Choroid plexus epithelial cell (primary cell): ENCODE measurements at regions not wholly inside any gene's neighbourhood (a gene's known extent, or its start where the extent isn't known, plus 50 kb on each side); places are given as distances from the start of the nearest gene placed in this dataset.

Experiments used
- DNase-seq: peaks from one replicate; pipeline ENCODE4 v3.0.0-alpha.2; 2010; ENCODE audit warnings: low read depth
- H3K4me3 ChIP-seq: 2 replicates; pipeline ENCODE4 v1.5.1; 2011; ENCODE audit warnings: low read depth, mild to moderate bottlenecking, control low read depth, low read length, moderate library complexity
- CTCF ChIP-seq: conservative IDR thresholded peaks from 2 replicates; pipeline ENCODE4 v1.5.1; 2011; ENCODE audit warnings: low read depth, mild to moderate bottlenecking, control low read depth, inconsistent platforms, low read length, moderate library complexity

GRCh38 chr1:55636696-55637095, 421.5 kb upstream of the USP24 start:
- DNase-seq = no peak
- no peak overlapping the region for H3K4me3 ChIP-seq
- no peak for TF ChIP-seq CTCF

GRCh38 chr1:55635856-55636255, 420.7 kb upstream of the USP24 start:
- DNase-seq = peak; percentile 44
- no peak for TF ChIP-seq CTCF
- no peak overlapping the region for H3K4me3 ChIP-seq

GRCh38 chr1:55634516-55634915, 419.4 kb upstream of the USP24 start:
- TF ChIP-seq CTCF = no peak
- H3K4me3 ChIP-seq = no peak overlapping the region
- no peak for DNase-seq

- peak; percentile 54 for DNase-seq
- no peak overlapping the region for H3K4me3 ChIP-seq
- no peak for TF ChIP-seq CTCF
These were observed 417.7 kb upstream of the USP24 start for GRCh38 chr1:55632906-55633305.

GRCh38 chr1:55632058-55632457, 416.9 kb upstream of the USP24 start:
- H3K4me3 ChIP-seq = no peak overlapping the region
- no peak for TF ChIP-seq CTCF
- peak; percentile 73 for DNase-seq

GRCh38 chr1:55631509-55631908, 416.3 kb upstream of the USP24 start:
- no peak for DNase-seq
- TF ChIP-seq CTCF = no peak
- H3K4me3 ChIP-seq = no peak overlapping the region

GRCh38 chr1:55626326-55626725, 411.2 kb upstream of the USP24 start:
- no peak for DNase-seq
- no peak for TF ChIP-seq CTCF
- no peak overlapping the region for H3K4me3 ChIP-seq
